Esophagus mucosa (tissue), 1 donor: ENCODE measurements at regions not wholly inside any gene's neighbourhood (a gene's known extent, or its start where the extent isn't known, plus 50 kb on each side); places are given as distances from the start of the nearest gene placed in this dataset.

ENCODE experiments used
- ATAC-seq: fragments of 200-7000 bp; cut with Tn5 transposase; one replicate; pipeline ENCODE4 v1.9.1; 2020
- donor health status: DM: yes; HTN: yes; CAD: no.

GRCh38 chr11:69393178-69393832 lies 88.2 kb upstream of the LINC01488 start:
- ATAC-seq, result no peak

- no peak for ATAC-seq
Observed at GRCh38 chr11:69393865-69394233, 87.6 kb upstream of the LINC01488 start.

GRCh38 chr11:69394234-69394868 lies 87.1 kb upstream of the LINC01488 start:
- ATAC-seq, result no peak

- ATAC-seq, result no peak
Observed at GRCh38 chr11:69394869-69395246, 86.6 kb upstream of the LINC01488 start.

- no peak for ATAC-seq
Observed at GRCh38 chr11:69395287-69395686, 86.2 kb upstream of the LINC01488 start.

GRCh38 chr11:69396051-69396947 lies 85.2 kb upstream of the LINC01488 start:
- ATAC-seq, result no peak

GRCh38 chr11:69396948-69397307 lies 84.5 kb upstream of the LINC01488 start:
- ATAC-seq, result no peak

GRCh38 chr11:69397732-69398131 lies 83.7 kb upstream of the LINC01488 start:
- ATAC-seq, result no peak

GRCh38 chr11:69398529-69399492 lies 82.7 kb upstream of the LINC01488 start:
- peak; percentile 59 for ATAC-seq

- no peak for ATAC-seq
Observed at GRCh38 chr11:69400140-69400539, 81.3 kb upstream of the LINC01488 start.

GRCh38 chr11:69400771-69401590 lies 80.5 kb upstream of the LINC01488 start:
- ATAC-seq, result no peak

- no peak for ATAC-seq
Observed at GRCh38 chr11:69401715-69402114, 79.7 kb upstream of the LINC01488 start.

- no peak for ATAC-seq
Observed at GRCh38 chr11:69402251-69402887, 79.1 kb upstream of the LINC01488 start.

- ATAC-seq, result no peak
Observed at GRCh38 chr11:69403556-69404215, 77.8 kb upstream of the LINC01488 start.

GRCh38 chr11:69406060-69406459 lies 75.4 kb upstream of the LINC01488 start:
- no peak for ATAC-seq

- ATAC-seq, result no peak
Observed at GRCh38 chr11:69409812-69410645, 71.4 kb upstream of the LINC01488 start.

GRCh38 chr11:69411257-69411924 lies 70.1 kb upstream of the LINC01488 start:
- ATAC-seq, result no peak

GRCh38 chr11:69413015-69413801 lies 68.3 kb upstream of the LINC01488 start:
- peak; percentile 62 for ATAC-seq
